Fibroblast of mammary gland (primary cell): ENCODE measurements at regions not wholly inside any gene's neighbourhood (a gene's known extent, or its start where the extent isn't known, plus 50 kb on each side); places are given as distances from the start of the nearest gene placed in this dataset.

Experiments used
- DNase-seq: peaks from one replicate; pipeline ENCODE4 v3.0.0-alpha.2; 2010; ENCODE audit warnings: low read depth
- H3K4me3 ChIP-seq: 2 replicates; pipeline ENCODE4 v1.5.1; 2011; ENCODE audit warnings: low read depth, mild to moderate bottlenecking, low read length, moderate library complexity; ENCODE audit not compliant: control insufficient read depth
- CTCF ChIP-seq: conservative IDR thresholded peaks from 2 replicates; pipeline ENCODE4 v1.5.1; 2011; ENCODE audit warnings: low read depth, low read length, inconsistent platforms; ENCODE audit not compliant: control insufficient read depth, insufficient read depth

GRCh38 chr7:86013662-86014061 is 630.0 kb upstream of the GRM3 start:
- no peak for DNase-seq
- no peak overlapping the region for H3K4me3 ChIP-seq
- TF ChIP-seq CTCF, result no peak

- DNase-seq, result no peak
- no peak for TF ChIP-seq CTCF
- no peak overlapping the region for H3K4me3 ChIP-seq
These were observed 630.7 kb upstream of the GRM3 start for GRCh38 chr7:86012971-86013370.

- DNase-seq, result no peak
- TF ChIP-seq CTCF, result no peak
- H3K4me3 ChIP-seq, result no peak overlapping the region
These were observed 634.8 kb upstream of the GRM3 start for GRCh38 chr7:86008898-86009297.

- no peak for TF ChIP-seq CTCF
- no peak for DNase-seq
- H3K4me3 ChIP-seq, result no peak overlapping the region
These were observed 636.8 kb upstream of the GRM3 start for GRCh38 chr7:86006909-86007308.

- no peak for DNase-seq
- TF ChIP-seq CTCF, result no peak
- no peak overlapping the region for H3K4me3 ChIP-seq
These were observed 640.9 kb upstream of the GRM3 start for GRCh38 chr7:86002858-86003257.

GRCh38 chr7:85997515-85997914 is 646.2 kb upstream of the GRM3 start:
- no peak for DNase-seq
- no peak for TF ChIP-seq CTCF
- no peak overlapping the region for H3K4me3 ChIP-seq

GRCh38 chr7:85995101-85995500 is 648.6 kb upstream of the GRM3 start:
- H3K4me3 ChIP-seq, result no peak overlapping the region
- no peak for DNase-seq
- TF ChIP-seq CTCF, result no peak
